ENCODE measurements at regions not wholly inside any gene's neighbourhood (a gene's known extent, or its start where the extent isn't known, plus 50 kb on each side); places are given as distances from the start of the nearest gene placed in this dataset.

DNA sequence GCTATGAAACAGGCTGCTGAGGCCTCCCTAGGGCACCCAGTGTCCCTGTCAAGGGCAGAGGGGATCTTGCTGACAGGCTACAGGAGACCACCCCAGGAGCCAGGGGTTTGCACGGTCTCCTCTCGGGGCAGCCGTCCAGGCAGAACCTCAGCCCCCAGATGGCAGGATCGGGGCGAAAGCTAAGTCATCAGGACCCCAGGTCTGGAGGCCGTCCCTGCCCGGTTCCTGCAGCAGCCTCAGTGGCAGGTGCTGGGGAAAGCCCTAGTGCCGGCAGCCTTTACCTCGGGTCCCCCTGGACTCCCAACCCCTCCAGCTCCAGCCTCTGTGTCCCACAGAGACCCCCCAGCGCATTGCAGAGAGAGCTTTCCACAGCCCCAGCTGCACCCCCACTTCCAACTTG, 103.8 kb upstream of the C14orf180 start:
- Histone ChIP-seq H3K4me3 (ENCODE audit: low read length in 3 of 3) (no peak overlapping the region), H3K9ac (ENCODE audit: low read length in 3 of 3) (no peak overlapping the region), H3K4me1 (ENCODE audit: control insufficient read depth in 2 of 3, insufficient read depth in 2 of 3, low read depth in 1 of 3, low read length in 3 of 3) (no peaks in the 10 kb centered on the region), H3K9me3 (ENCODE audit: control insufficient read depth in 2 of 3, insufficient read depth in 1 of 3, low read length in 3 of 3) (no peaks in the 10 kb centered on the region), H3K27me3 (ENCODE audit: control insufficient read depth, insufficient read depth, low read length) (no peaks in the 10 kb centered on the region), H3K36me3 (ENCODE audit: control insufficient read depth in 2 of 3, insufficient read depth in 3 of 3, low read length in 3 of 3) (no peaks in the 10 kb centered on the region), H3K27ac (ENCODE audit: low read depth in 2 of 2, low read length in 2 of 2) (no peak overlapping the region)
- FAIRE-seq (no peak), DNase-seq (no peak)
- intact Hi-C loops (cut with DNase I): no loop called here
- TF ChIP-seq, protein P1, sequence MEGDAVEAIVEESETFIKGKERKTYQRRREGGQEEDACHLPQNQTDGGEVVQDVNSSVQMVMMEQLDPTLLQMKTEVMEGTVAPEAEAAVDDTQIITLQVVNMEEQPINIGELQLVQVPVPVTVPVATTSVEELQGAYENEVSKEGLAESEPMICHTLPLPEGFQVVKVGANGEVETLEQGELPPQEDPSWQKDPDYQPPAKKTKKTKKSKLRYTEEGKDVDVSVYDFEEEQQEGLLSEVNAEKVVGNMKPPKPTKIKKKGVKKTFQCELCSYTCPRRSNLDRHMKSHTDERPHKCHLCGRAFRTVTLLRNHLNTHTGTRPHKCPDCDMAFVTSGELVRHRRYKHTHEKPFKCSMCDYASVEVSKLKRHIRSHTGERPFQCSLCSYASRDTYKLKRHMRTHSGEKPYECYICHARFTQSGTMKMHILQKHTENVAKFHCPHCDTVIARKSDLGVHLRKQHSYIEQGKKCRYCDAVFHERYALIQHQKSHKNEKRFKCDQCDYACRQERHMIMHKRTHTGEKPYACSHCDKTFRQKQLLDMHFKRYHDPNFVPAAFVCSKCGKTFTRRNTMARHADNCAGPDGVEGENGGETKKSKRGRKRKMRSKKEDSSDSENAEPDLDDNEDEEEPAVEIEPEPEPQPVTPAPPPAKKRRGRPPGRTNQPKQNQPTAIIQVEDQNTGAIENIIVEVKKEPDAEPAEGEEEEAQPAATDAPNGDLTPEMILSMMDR (IDR thresholded peaks at IDR 0.05; ENCODE audit: borderline replicate concordance, extremely low read depth, insufficient read depth): no peak

- Histone ChIP-seq H3K9me3 (ENCODE audit: control insufficient read depth in 2 of 3, insufficient read depth in 1 of 3, low read length in 3 of 3) (no peaks in the 10 kb centered on the region), H3K27me3 (ENCODE audit: control insufficient read depth, insufficient read depth, low read length) (no peaks in the 10 kb centered on the region), H3K9ac (ENCODE audit: low read length in 3 of 3) (no peak overlapping the region), H3K4me3 (ENCODE audit: low read length in 3 of 3) (no peak overlapping the region), H3K4me1 (ENCODE audit: control insufficient read depth in 2 of 3, insufficient read depth in 2 of 3, low read depth in 1 of 3, low read length in 3 of 3) (no peaks in the 10 kb centered on the region), H3K36me3 (ENCODE audit: control insufficient read depth in 2 of 3, insufficient read depth in 3 of 3, low read length in 3 of 3) (no peaks in the 10 kb centered on the region), H3K27ac (ENCODE audit: low read depth in 2 of 2, low read length in 2 of 2) (no peak overlapping the region)
- TF ChIP-seq, protein P1 (IDR thresholded peaks at IDR 0.05; ENCODE audit: borderline replicate concordance, extremely low read depth, insufficient read depth): no peak
- FAIRE-seq (no peak), DNase-seq (no peak)
- intact Hi-C loops (cut with DNase I): no loop called here
Observed at GRCh38 chr14:104476437-104476836, 103.1 kb upstream of the C14orf180 start.

- Histone ChIP-seq H3K36me3 (ENCODE audit: control insufficient read depth in 2 of 3, insufficient read depth in 3 of 3, low read length in 3 of 3) (no peaks in the 10 kb centered on the region), H3K9ac (ENCODE audit: low read length in 3 of 3) (no peak overlapping the region), H3K27me3 (ENCODE audit: control insufficient read depth, insufficient read depth, low read length) (no peaks in the 10 kb centered on the region), H3K4me1 (ENCODE audit: control insufficient read depth in 2 of 3, insufficient read depth in 2 of 3, low read depth in 1 of 3, low read length in 3 of 3) (no peaks in the 10 kb centered on the region), H3K9me3 (ENCODE audit: control insufficient read depth in 2 of 3, insufficient read depth in 1 of 3, low read length in 3 of 3) (peaks cover 0 to 4% (median 0%) of the 10 kb centered on the region in 3 donors), H3K27ac (ENCODE audit: low read depth in 2 of 2, low read length in 2 of 2) (no peak overlapping the region), H3K4me3 (ENCODE audit: low read length in 3 of 3) (no peak overlapping the region)
- FAIRE-seq (no peak), DNase-seq (no peak)
- intact Hi-C loops (cut with DNase I): no loop called here
- TF ChIP-seq, protein P1 (IDR thresholded peaks at IDR 0.05; ENCODE audit: borderline replicate concordance, extremely low read depth, insufficient read depth): no peak
Observed at GRCh38 chr14:104477117-104477623, 102.4 kb upstream of the C14orf180 start.
